Upper lobe of right lung (tissue), 1 donor: ENCODE measurements at regions not wholly inside any gene's neighbourhood (a gene's known extent, or its start where the extent isn't known, plus 50 kb on each side); places are given as distances from the start of the nearest gene placed in this dataset.

ENCODE experiments used
- ATAC-seq: fragments of 200-7000 bp; cut with Tn5 transposase; one replicate; pipeline ENCODE4 v1.9.1; 2020; ENCODE audit warnings: mild to moderate bottlenecking, moderate library complexity
- DNase-seq: peaks from one replicate; pipeline ENCODE4 v3.0.0-alpha.2; 2020
- H3K27ac ChIP-seq: fragments of 200-600 bp; one replicate; pipeline ENCODE4 v1.8.0; 2022
- H3K27me3 ChIP-seq: fragments of 200-600 bp; one replicate; pipeline ENCODE4 v1.8.0; 2022; ENCODE audit warnings: mild to moderate bottlenecking
- H3K36me3 ChIP-seq: fragments of 200-600 bp; one replicate; pipeline ENCODE4 v1.8.0; 2022
- H3K4me1 ChIP-seq: fragments of 200-600 bp; one replicate; pipeline ENCODE4 v1.8.0; 2022
- H3K4me3 ChIP-seq: fragments of 200-600 bp; one replicate; pipeline ENCODE4 v1.8.0; 2022; ENCODE audit warnings: mild to moderate bottlenecking
- H3K9me3 ChIP-seq: fragments of 200-600 bp; one replicate; pipeline ENCODE4 v1.8.0; 2022
- CTCF ChIP-seq: fragments of 200-600 bp; IDR thresholded peaks from one replicate; pipeline ENCODE4 v1.8.0; 2022; ENCODE audit warnings: antibody characterized with exemption
- intact Hi-C: fragments of 100-400 bp; cut with DNase I; formaldehyde crosslinking; loops from one replicate; pipeline ENCODE4 v1.11.0; 2022
- donor health status: DM: no; HTN: yes; CAD: no; lungs with severe emphysema.

DNA sequence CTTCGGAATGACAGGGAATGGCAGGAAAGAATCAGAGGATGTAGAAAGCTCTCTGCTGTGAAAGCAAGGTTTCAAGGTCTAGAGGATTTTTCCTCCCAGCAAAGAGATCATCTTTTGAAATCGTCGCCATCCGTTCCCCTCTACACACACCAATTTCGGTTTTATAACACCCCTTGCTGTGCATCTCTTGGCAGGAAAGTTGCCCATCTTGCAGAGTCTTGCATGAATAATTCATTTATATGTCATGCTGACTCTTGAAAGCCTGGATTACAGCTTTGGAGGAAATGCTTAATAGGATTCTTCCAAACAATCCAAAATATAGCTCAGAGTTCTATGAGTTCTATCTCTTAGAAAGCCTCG, 262.7 kb downstream of the CHL1 start:
- H3K9me3 ChIP-seq, result no peaks in the 10 kb centered on the region
- H3K27ac ChIP-seq, result no peak overlapping the region
- ATAC-seq, result no peak
- no peak overlapping the region for H3K4me3 ChIP-seq
- H3K36me3 ChIP-seq, result no peaks in the 10 kb centered on the region
- DNase-seq, result no peak
- TF ChIP-seq CTCF, result no peak
- H3K4me1 ChIP-seq, result no peaks in the 10 kb centered on the region
- no peaks in the 10 kb centered on the region for H3K27me3 ChIP-seq
- intact Hi-C loops, result no loop called here

GRCh38 chr3:461006-461405, 264.4 kb downstream of the CHL1 start:
- no peak for DNase-seq
- Histone ChIP-seq H3K27ac (no peak overlapping the region), H3K27me3 (no peaks in the 10 kb centered on the region), H3K4me1 (no peaks in the 10 kb centered on the region), H3K4me3 (no peak overlapping the region), H3K36me3 (no peaks in the 10 kb centered on the region), H3K9me3 (no peaks in the 10 kb centered on the region)
- intact Hi-C loops, result no loop called here
- no peak for TF ChIP-seq CTCF
- no peak for ATAC-seq

DNA sequence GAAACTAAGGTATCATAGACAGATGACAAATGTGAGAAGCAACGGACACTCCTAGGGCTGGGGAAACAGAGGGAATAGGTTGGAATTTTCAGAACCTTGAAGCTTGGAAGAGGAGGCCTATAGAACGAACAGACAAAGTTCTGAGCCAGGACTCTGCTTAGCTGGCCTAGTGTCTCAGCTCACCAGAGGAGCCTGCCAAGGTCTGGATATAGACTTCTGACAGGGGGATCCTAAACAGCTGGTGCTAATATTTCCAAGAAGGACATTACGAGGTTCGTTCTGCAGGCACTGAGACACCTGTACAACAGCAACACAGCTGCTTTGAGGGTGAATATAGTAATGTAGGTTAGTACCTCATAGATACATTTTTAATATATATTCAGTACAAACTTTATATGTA, 266.3 kb downstream of the CHL1 start:
- Histone ChIP-seq H3K27ac (no peak overlapping the region), H3K4me3 (no peak overlapping the region), H3K36me3 (no peaks in the 10 kb centered on the region), H3K4me1 (no peaks in the 10 kb centered on the region), H3K27me3 (no peaks in the 10 kb centered on the region), H3K9me3 (no peaks in the 10 kb centered on the region)
- DNase-seq (no peak), ATAC-seq (no peak)
- TF ChIP-seq CTCF, result no peak
- intact Hi-C loops, result no loop called here

- Histone ChIP-seq H3K9me3 (no peaks in the 10 kb centered on the region), H3K27me3 (no peaks in the 10 kb centered on the region), H3K4me3 (no peak overlapping the region), H3K36me3 (no peaks in the 10 kb centered on the region), H3K27ac (no peak overlapping the region), H3K4me1 (no peaks in the 10 kb centered on the region)
- intact Hi-C loops, result no loop called here
- ATAC-seq, result no peak
- no peak for DNase-seq
- TF ChIP-seq CTCF, result no peak
Observed at GRCh38 chr3:463252-464192, 267.0 kb downstream of the CHL1 start.

- no peak for TF ChIP-seq CTCF
- H3K4me1 ChIP-seq, result no peaks in the 10 kb centered on the region
- no peak overlapping the region for H3K4me3 ChIP-seq
- no peaks in the 10 kb centered on the region for H3K36me3 ChIP-seq
- H3K27ac ChIP-seq, result no peak overlapping the region
- H3K9me3 ChIP-seq, result no peaks in the 10 kb centered on the region
- no peak for ATAC-seq
- DNase-seq, result no peak
- no peaks in the 10 kb centered on the region for H3K27me3 ChIP-seq
- intact Hi-C loops, result no loop called here
Observed at GRCh38 chr3:464255-464654, 267.7 kb downstream of the CHL1 start.

- no peak for ATAC-seq
- no peak for DNase-seq
- H3K4me3 ChIP-seq, result no peak overlapping the region
Observed at GRCh38 chr3:468172-468571, 271.6 kb downstream of the CHL1 start.

More at GRCh38 chr3:468172-468571, 271.6 kb downstream of the CHL1 start:
- Histone ChIP-seq H3K27me3 (no peaks in the 10 kb centered on the region), H3K9me3 (no peaks in the 10 kb centered on the region), H3K36me3 (no peaks in the 10 kb centered on the region), H3K27ac (no peak overlapping the region), H3K4me1 (no peaks in the 10 kb centered on the region)
- intact Hi-C loops, result no loop called here
- peak; percentile 36 for TF ChIP-seq CTCF
